ENCODE measurements at regions not wholly inside any gene's neighbourhood (a gene's known extent, or its start where the extent isn't known, plus 50 kb on each side); places are given as distances from the start of the nearest gene placed in this dataset.

DNA sequence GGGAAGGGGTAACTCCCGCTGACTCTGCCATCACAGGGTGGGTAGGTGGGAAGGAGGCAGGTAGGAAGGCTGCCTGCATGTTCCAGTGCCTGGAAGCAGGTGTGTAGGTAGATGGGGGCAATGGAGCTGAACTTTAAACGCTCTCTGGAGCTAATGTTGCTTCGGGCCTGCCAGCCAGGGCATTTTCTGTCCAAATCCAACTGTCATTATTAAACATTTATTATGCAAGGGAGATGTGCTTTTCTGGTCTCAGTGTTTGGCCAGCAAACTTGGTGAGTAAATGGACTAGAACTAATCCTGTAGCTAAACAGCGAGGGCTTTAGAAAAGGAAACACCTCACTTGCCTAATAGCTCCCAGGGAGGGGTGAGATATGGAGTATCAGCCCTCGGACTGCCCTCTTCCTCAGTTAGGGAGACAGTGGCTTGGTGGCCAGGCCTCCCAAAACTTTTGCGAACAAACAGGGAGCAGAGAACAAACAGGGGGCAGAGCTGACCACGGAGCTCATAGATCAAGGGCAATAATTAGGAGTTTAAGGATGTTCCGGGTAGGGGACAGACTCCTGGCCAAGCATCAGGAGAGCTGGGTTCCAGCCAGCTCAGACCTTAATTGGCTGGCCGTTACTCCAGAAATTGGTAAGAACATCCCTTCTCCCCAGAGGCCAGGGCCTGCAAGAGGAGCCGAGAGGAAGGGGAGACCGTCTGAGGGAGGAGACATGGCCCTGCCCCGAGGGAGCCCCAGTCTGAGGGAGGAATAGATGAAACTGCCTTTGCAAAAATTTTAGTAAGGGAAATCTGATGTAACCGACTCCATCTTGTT lies 131.1 kb downstream of the VEGFA start:
- TF ChIP-seq FOXP2 (optimal IDR thresholded peaks at IDR 0.05; ENCODE audit: borderline replicate concordance, extremely low read depth, extremely low read length, insufficient read depth): no peak
- no peak for TF ChIP-seq SIN3A (IDR thresholded peaks at IDR 0.05; ENCODE audit: borderline replicate concordance, insufficient read depth, low read length)
- TF ChIP-seq TAF1 (IDR thresholded peaks at IDR 0.05; ENCODE audit: borderline replicate concordance, insufficient read depth, low read length): no peak
- TF ChIP-seq, protein P1, sequence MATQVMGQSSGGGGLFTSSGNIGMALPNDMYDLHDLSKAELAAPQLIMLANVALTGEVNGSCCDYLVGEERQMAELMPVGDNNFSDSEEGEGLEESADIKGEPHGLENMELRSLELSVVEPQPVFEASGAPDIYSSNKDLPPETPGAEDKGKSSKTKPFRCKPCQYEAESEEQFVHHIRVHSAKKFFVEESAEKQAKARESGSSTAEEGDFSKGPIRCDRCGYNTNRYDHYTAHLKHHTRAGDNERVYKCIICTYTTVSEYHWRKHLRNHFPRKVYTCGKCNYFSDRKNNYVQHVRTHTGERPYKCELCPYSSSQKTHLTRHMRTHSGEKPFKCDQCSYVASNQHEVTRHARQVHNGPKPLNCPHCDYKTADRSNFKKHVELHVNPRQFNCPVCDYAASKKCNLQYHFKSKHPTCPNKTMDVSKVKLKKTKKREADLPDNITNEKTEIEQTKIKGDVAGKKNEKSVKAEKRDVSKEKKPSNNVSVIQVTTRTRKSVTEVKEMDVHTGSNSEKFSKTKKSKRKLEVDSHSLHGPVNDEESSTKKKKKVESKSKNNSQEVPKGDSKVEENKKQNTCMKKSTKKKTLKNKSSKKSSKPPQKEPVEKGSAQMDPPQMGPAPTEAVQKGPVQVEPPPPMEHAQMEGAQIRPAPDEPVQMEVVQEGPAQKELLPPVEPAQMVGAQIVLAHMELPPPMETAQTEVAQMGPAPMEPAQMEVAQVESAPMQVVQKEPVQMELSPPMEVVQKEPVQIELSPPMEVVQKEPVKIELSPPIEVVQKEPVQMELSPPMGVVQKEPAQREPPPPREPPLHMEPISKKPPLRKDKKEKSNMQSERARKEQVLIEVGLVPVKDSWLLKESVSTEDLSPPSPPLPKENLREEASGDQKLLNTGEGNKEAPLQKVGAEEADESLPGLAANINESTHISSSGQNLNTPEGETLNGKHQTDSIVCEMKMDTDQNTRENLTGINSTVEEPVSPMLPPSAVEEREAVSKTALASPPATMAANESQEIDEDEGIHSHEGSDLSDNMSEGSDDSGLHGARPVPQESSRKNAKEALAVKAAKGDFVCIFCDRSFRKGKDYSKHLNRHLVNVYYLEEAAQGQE (IDR thresholded peaks at IDR 0.05; ENCODE audit: insufficient read depth in 1 of 2, low read depth in 2 of 2, low read length in 2 of 2): no peak
- TF ChIP-seq POLR2AphosphoS5 (IDR thresholded peaks at IDR 0.05; ENCODE audit: low read depth, low read length): no peak

DNA sequence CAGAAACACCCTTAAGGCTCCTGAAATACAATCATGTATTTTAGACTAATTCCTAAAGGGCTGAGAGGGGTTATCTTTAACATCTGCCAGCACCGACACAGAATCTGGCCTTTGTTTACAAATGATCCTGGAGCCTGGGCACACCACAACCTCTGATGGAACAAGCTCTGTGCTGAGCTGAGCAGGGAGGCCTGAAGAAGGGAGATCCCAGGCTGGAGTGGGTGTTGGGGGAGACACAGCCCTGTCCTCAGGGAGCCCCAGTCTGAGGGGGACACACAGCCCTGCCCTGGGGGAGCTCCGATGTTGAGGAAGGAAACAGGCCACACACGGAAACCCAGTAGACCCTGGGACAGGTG lies 130.5 kb downstream of the VEGFA start:
- TF ChIP-seq POLR2AphosphoS5 (IDR thresholded peaks at IDR 0.05; ENCODE audit: low read depth, low read length): no peak
- no peak for TF ChIP-seq FOXP2 (optimal IDR thresholded peaks at IDR 0.05; ENCODE audit: borderline replicate concordance, extremely low read depth, extremely low read length, insufficient read depth)
- TF ChIP-seq, protein P1 (IDR thresholded peaks at IDR 0.05; ENCODE audit: insufficient read depth in 1 of 2, low read depth in 2 of 2, low read length in 2 of 2): no peak
- no peak for TF ChIP-seq TAF1 (IDR thresholded peaks at IDR 0.05; ENCODE audit: borderline replicate concordance, insufficient read depth, low read length)
- TF ChIP-seq SIN3A (IDR thresholded peaks at IDR 0.05; ENCODE audit: borderline replicate concordance, insufficient read depth, low read length): no peak

DNA sequence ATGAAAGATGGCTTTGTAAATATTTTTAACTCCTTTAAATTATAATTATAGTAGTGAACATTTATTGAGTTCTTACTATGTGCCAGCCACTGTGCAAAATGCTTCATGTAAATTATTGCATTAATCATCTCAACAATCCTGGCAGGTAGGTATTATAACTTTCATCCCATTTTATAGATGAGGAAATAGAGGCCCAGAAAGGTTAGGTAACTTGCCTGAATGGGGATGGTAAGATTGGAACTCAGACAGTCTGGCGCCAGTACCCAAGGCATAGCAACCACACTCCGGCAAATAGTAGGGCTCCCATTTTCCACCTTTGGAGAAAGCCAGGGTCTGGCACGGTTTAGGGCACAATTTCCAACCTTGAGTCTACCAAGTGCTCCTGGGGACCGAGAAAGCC lies 129.8 kb downstream of the VEGFA start:
- TF ChIP-seq POLR2AphosphoS5 (IDR thresholded peaks at IDR 0.05; ENCODE audit: low read depth, low read length): no peak
- TF ChIP-seq, protein P1 (IDR thresholded peaks at IDR 0.05; ENCODE audit: insufficient read depth in 1 of 2, low read depth in 2 of 2, low read length in 2 of 2): no peak
- no peak for TF ChIP-seq TAF1 (IDR thresholded peaks at IDR 0.05; ENCODE audit: borderline replicate concordance, insufficient read depth, low read length)
- no peak for TF ChIP-seq FOXP2 (optimal IDR thresholded peaks at IDR 0.05; ENCODE audit: borderline replicate concordance, extremely low read depth, extremely low read length, insufficient read depth)
- TF ChIP-seq SIN3A (IDR thresholded peaks at IDR 0.05; ENCODE audit: borderline replicate concordance, insufficient read depth, low read length): no peak

DNA sequence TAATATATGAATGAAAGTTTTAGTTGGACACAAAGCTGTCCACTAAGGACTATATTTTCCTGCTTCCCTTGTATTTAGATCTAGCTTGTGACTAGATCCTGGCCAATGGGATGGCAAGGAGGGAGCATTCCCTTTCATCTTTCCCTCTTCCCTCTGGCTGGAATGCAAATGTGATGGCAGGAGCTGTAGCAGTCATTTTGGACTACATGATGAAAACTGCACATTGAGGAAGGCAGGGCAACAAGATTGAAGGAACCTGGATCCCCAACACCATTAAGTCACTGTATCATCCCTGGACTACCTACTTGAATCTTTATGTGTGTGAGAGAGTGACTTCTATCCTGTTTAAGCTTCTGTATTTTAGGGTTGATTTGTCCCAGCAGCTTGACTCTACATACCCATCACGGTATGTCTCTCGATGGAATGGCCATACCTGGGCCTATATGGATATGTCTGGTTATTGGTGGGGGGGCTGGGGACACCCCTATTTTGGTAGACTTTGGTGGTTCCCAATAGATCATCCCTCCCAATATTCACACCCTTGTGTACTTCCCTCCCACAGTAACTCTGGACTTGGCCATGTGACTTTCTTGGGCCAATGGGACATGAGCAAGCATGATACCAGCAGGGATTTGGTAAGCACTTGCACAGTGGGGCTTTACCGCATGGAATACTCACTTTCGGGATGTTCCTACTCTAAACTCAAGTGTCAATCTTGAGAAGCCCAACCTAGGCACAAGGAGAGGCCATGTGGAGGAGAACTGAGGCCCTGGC lies 128.5 kb downstream of the VEGFA start:
- TF ChIP-seq, protein P1 (IDR thresholded peaks at IDR 0.05; ENCODE audit: insufficient read depth in 1 of 2, low read depth in 2 of 2, low read length in 2 of 2): no peak
- TF ChIP-seq POLR2AphosphoS5 (IDR thresholded peaks at IDR 0.05; ENCODE audit: low read depth, low read length): no peak
- no peak for TF ChIP-seq TAF1 (IDR thresholded peaks at IDR 0.05; ENCODE audit: borderline replicate concordance, insufficient read depth, low read length)
- no peak for TF ChIP-seq SIN3A (IDR thresholded peaks at IDR 0.05; ENCODE audit: borderline replicate concordance, insufficient read depth, low read length)
- no peak for TF ChIP-seq FOXP2 (optimal IDR thresholded peaks at IDR 0.05; ENCODE audit: borderline replicate concordance, extremely low read depth, extremely low read length, insufficient read depth)

Data from PFSK-1 (cell line).